HepG2 (cell line): ENCODE measurements at regions not wholly inside any gene's neighbourhood (a gene's known extent, or its start where the extent isn't known, plus 50 kb on each side); places are given as distances from the start of the nearest gene placed in this dataset.

ENCODE experiments used
- ATAC-seq: fragments of 200-7000 bp; cut with Tn5 transposase; 3 replicates; pipeline ENCODE4 v1.9.1; 2020; ENCODE audit warnings: mild to moderate bottlenecking, moderate library complexity
- BruUV-seq: library from RNA; stranded (reverse); fragments of 400-500 nt; replicated peaks from 2 replicates; lab custom pipeline; 2021; lab: Mats Ljungman, UMichigan
- CTCF ChIA-PET: fragments of 300-600 bp; formaldehyde crosslinking; extraction: SDS; loops from one replicate; lab custom pipeline; 2021; ENCODE audit warnings: low total read pairs, inconsistent platforms, low intra/inter-chr PET ratio; lab: Yijun Ruan, JAX
- POLR2A ChIA-PET: fragments of 350-600 bp; sonication (Branson Sonifier 250); formaldehyde crosslinking; loops from one replicate; lab custom pipeline; 2020; ENCODE audit warnings: antibody characterized with exemption, inconsistent platforms; lab: Yijun Ruan, JAX
- DNase-seq: peaks from one replicate; pipeline ENCODE4 v3.0.0-alpha.2; 2015; ENCODE audit warnings: low spot score
- FAIRE-seq: peaks from 3 replicates; lab custom pipeline; 2011; peaks lifted over from hg19 to GRCh38; lab: Jason Lieb, UNC
- H2AFZ ChIP-seq: one replicate; pipeline ENCODE4 v1.6.1; 2011; ENCODE audit warnings: low read length, inconsistent platforms
- H3K27ac ChIP-seq: fragments of 300-600 bp; 3 replicates; pipeline ENCODE4 v1.8.0; 2011; ENCODE audit warnings: mixed run types, mild to moderate bottlenecking, mixed read lengths, low read length, inconsistent platforms; ENCODE audit not compliant: insufficient read depth; ENCODE audit errors: extremely low read length
- H3K27me3 ChIP-seq, 2 experiments: fragments of 200-600 bp in 1 of 2; 2 replicates in 1 of 2; 3 replicates in 1 of 2; pipeline versions ENCODE4 v1.6.0 to v1.8.0; 2011; ENCODE audit warnings: low read length in 2 of 2, mild to moderate bottlenecking in 2 of 2, moderate library complexity in 2 of 2, inconsistent platforms in 1 of 2; ENCODE audit not compliant: insufficient read depth in 2 of 2, control insufficient read depth in 1 of 2
- H3K36me3 ChIP-seq, 2 experiments: fragments of 200-600 bp in 1 of 2; replicated peaks in 1 of 2; 2 replicates in 1 of 2; 3 replicates in 1 of 2; pipeline versions ENCODE4 v1.5.1 to v1.8.0; 2011; ENCODE audit warnings: low read length in 2 of 2, inconsistent platforms in 1 of 2; ENCODE audit not compliant: insufficient read depth in 2 of 2, control insufficient read depth in 1 of 2
- H3K4me1 ChIP-seq: 2 replicates; pipeline ENCODE4 v1.5.1; 2012; ENCODE audit warnings: low read length, inconsistent platforms; ENCODE audit not compliant: insufficient read depth
- H3K4me2 ChIP-seq: 2 replicates; pipeline ENCODE4 v1.6.0; 2011; ENCODE audit warnings: low read depth, low read length, inconsistent platforms
- H3K4me3 ChIP-seq, 3 experiments: fragments of 200-600 bp in 1 of 3; sonication (generic), shearing (Covaris generic) in 1 of 3; replicated peaks in 1 of 3; 2 replicates each; pipeline ENCODE4 v1.5.1; 2011 to 2016; ENCODE audit warnings: low read length in 3 of 3, inconsistent platforms in 2 of 3, low read depth in 2 of 3, mild to moderate bottlenecking in 2 of 3, control low read depth in 1 of 3, mixed read lengths in 1 of 3; ENCODE audit not compliant: insufficient read depth in 1 of 3
- H3K79me2 ChIP-seq: one replicate; pipeline ENCODE4 v1.6.1; 2011; ENCODE audit warnings: low read length, inconsistent platforms; ENCODE audit not compliant: insufficient read depth
- H3K9ac ChIP-seq: 2 replicates; pipeline ENCODE4 v1.6.0; 2011; ENCODE audit warnings: mild to moderate bottlenecking, low read depth, low read length, inconsistent platforms; ENCODE audit not compliant: insufficient read depth
- H3K9me3 ChIP-seq: 2 replicates; pipeline ENCODE4 v1.5.1; 2012; ENCODE audit warnings: mild to moderate bottlenecking, low read length
- H4K20me1 ChIP-seq: 2 replicates; pipeline ENCODE4 v1.6.0; 2011; ENCODE audit warnings: inconsistent platforms, mild to moderate bottlenecking, low read length, moderate library complexity; ENCODE audit not compliant: insufficient read depth
- BRD4 ChIP-seq: sonication (generic); formaldehyde crosslinking; IDR thresholded peaks from 2 replicates; pipeline ENCODE4 v1.4.0; 2020; ENCODE audit warnings: missing genetic modification reagents
- DMAP1 ChIP-seq: IDR thresholded peaks from 2 replicates; pipeline ENCODE4 v1.6.1; 2016
- HBP1 ChIP-seq: IDR thresholded peaks from 2 replicates; pipeline ENCODE4 v1.6.1; 2016; ENCODE audit warnings: low read depth, control low read depth
- RORA ChIP-seq: sonication (generic); formaldehyde crosslinking; IDR thresholded peaks from 2 replicates; pipeline ENCODE4 v1.5.0; 2020; ENCODE audit warnings: mild to moderate bottlenecking, missing genetic modification reagents, moderate library complexity
- ZNF180 ChIP-seq: sonication (generic); formaldehyde crosslinking; IDR thresholded peaks from 2 replicates; pipeline ENCODE4 v1.4.0; 2020; ENCODE audit warnings: low read depth, missing genetic modification reagents, borderline replicate concordance
- ZNF326 ChIP-seq: sonication (generic); formaldehyde crosslinking; IDR thresholded peaks from 2 replicates; pipeline ENCODE4 v1.4.0; 2020; ENCODE audit warnings: missing genetic modification reagents, borderline replicate concordance
- ZNF569 ChIP-seq: sonication (generic); formaldehyde crosslinking; IDR thresholded peaks from 2 replicates; pipeline ENCODE4 v1.5.0; 2020; ENCODE audit warnings: mild to moderate bottlenecking, missing genetic modification reagents, moderate library complexity, borderline replicate concordance
- ZNF841 ChIP-seq: sonication (generic); formaldehyde crosslinking; IDR thresholded peaks from 2 replicates; pipeline ENCODE4 v1.8.1; 2023; ENCODE audit warnings: missing genetic modification reagents, borderline replicate concordance
- ZSCAN5A ChIP-seq: sonication (generic); formaldehyde crosslinking; IDR thresholded peaks from 2 replicates; pipeline ENCODE4 v1.8.0; 2022; ENCODE audit warnings: mild to moderate bottlenecking, missing genetic modification reagents, borderline replicate concordance
- WGBS: methylation state at CpG from one replicate; pipeline ENCODE4 v1.1.6; 2017; ENCODE audit warnings: low lambda C conversion rate; 5-methylcytosine and 5-hydroxymethylcytosine counted together
- in situ Hi-C: cut with HindIII; loops from 2 replicates; pipeline ENCODE4 v1.10.0; 2017; ENCODE audit warnings: low pct_unique_long_range_greater_than_20kb; ENCODE audit not compliant: extremely low pct_ligation_motif_present
- intact Hi-C: fragments of 100-400 bp; cut with micrococcal nuclease; formaldehyde crosslinking; loops from one replicate; pipeline ENCODE4 v1.10.0; 2022; ENCODE audit not compliant: unreplicated experiment

DNA sequence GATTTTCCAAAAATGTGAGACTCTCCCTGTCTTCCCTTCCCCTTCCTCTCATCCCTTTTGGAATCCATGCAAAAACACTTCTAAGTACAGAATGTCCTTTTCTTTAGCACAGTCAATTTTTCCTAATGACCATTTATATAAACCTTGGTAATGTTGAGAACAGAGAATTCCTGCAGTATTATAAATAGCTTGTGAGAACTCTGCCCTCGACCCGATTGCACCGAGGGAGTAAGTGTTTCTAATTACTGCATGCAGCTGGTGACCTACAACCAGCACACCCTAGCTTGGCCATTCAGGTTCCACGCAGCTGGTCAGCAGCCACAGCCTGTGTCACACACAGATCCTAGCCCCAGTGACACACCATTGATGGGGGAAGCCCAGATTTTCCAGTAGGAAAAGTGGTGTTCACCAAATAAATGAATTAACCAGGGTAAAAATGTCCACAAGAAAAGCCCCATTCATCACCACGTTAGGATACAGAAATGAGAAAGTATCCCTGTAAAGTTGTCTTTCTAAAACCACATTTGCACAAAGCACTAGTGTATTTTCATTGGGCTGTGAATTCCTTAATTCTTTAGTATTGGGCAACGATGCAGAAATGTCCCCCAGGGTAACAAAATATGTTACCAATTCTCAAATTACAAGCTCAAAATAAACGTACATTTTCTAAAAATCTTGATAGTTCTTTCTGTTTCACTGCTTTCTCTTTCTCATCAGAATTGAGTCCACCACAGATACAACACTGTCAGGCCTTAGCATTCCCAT lies 499.0 kb upstream of the KLF6 start:
- no TSS peak for BruUV-seq
- Histone ChIP-seq H3K9ac (no peak overlapping the region), H3K4me1 (no peaks in the 10 kb centered on the region), H2AFZ (no peak overlapping the region), H3K4me3 (no peak overlapping the region), H3K27me3 (0 out of 5 replicates have a peak, but pooled peaks cover 0 to 7% of the 10 kb centered on the region in 2 experiments), H4K20me1 (no peaks in the 10 kb centered on the region), H3K4me2 (no peak overlapping the region), H3K9me3 (no peaks in the 10 kb centered on the region), H3K79me2 (no peaks in the 10 kb centered on the region), H3K27ac (no peak overlapping the region), H3K36me3 (no peaks in the 10 kb centered on the region)
- no peak for ATAC-seq
- intact Hi-C loops: loop anchor here (5.0 kb wide), 1 partner anchor 1422 kb away; no protein-coding TSS in a partner anchor
- ChIA-PET CTCF (no interaction called here), POLR2A (no interaction called here)
- DNase-seq: no peak
- no peak for FAIRE-seq
- TF ChIP-seq ZNF841 (CRISPR knock-in tag) (no peak), RORA (no peak), BRD4 (no peak), ZSCAN5A (CRISPR knock-in tag) (no peak), ZNF326 (CRISPR knock-in tag) (no peak), HBP1 (CRISPR knock-in tag) (no peak), DMAP1 (CRISPR knock-in tag) (no peak), ZNF569 (CRISPR knock-in tag) (no peak), ZNF180 (no peak)
- in situ Hi-C loops: no loop called here
- WGBS: 15% methylated on average over 7 of the region's 7 CpGs
